NCI-H1694 (cell line): ENCODE measurements at regions not wholly inside any gene's neighbourhood (a gene's known extent, or its start where the extent isn't known, plus 50 kb on each side); places are given as distances from the start of the nearest gene placed in this dataset.
"Not testable (repeated sequence)": the region's sequence is repeated elsewhere in the genome, so short reads cannot be mapped to it uniquely, and the experiment has no call there.

Experiments used
- DNase-seq: peaks from one replicate; lab custom pipeline; 2025; lab: John Stamatoyannopoulos, UW

- no peak for DNase-seq
Measured at GRCh38 chr17:52546493-52546892, 388.0 kb upstream of the CA10 start.

- DNase-seq = no peak
Measured at GRCh38 chr17:52537421-52537820, 378.9 kb upstream of the CA10 start.

- no peak for DNase-seq
Measured at GRCh38 chr17:52536489-52536888, 378.0 kb upstream of the CA10 start.

- DNase-seq = no peak
Measured at GRCh38 chr17:52532373-52532772, 373.9 kb upstream of the CA10 start.

- no peak for DNase-seq
Measured at GRCh38 chr17:52524096-52524637, 365.7 kb upstream of the CA10 start.

- DNase-seq = no peak
Measured at GRCh38 chr17:52517176-52517575, 358.7 kb upstream of the CA10 start.

GRCh38 chr17:52515927-52516326, 357.4 kb upstream of the CA10 start:
- DNase-seq = no peak

- DNase-seq = no peak
Measured at GRCh38 chr17:52505601-52506000, 347.1 kb upstream of the CA10 start.

- no peak for DNase-seq
Measured at GRCh38 chr17:52504081-52504480, 345.6 kb upstream of the CA10 start.

GRCh38 chr17:52495646-52496045, 337.1 kb upstream of the CA10 start:
- DNase-seq = no peak

- no peak for DNase-seq
Measured at GRCh38 chr17:52482271-52482670, 323.8 kb upstream of the CA10 start.

GRCh38 chr17:52477824-52478699, 319.5 kb upstream of the CA10 start:
- DNase-seq = no peak

- DNase-seq = no peak
Measured at GRCh38 chr17:52476638-52477313, 318.3 kb upstream of the CA10 start.

GRCh38 chr17:52470553-52470952, 312.0 kb upstream of the CA10 start:
- DNase-seq = no peak

- DNase-seq = no peak
Measured at GRCh38 chr17:52465407-52465806, 306.9 kb upstream of the CA10 start.

GRCh38 chr17:52451294-52451861, 292.9 kb upstream of the CA10 start:
- no peak for DNase-seq

GRCh38 chr17:52442350-52442749, 283.8 kb upstream of the CA10 start:
- DNase-seq = no peak

- DNase-seq = no peak
Measured at GRCh38 chr17:52420555-52421078, 262.1 kb upstream of the CA10 start.

- DNase-seq = no peak
Measured at GRCh38 chr17:52419229-52419641, 260.7 kb upstream of the CA10 start.

GRCh38 chr17:52410781-52411180, 252.3 kb upstream of the CA10 start:
- no peak for DNase-seq

- not testable (repeated sequence) for DNase-seq
Measured at GRCh38 chr17:52409222-52409621, 250.7 kb upstream of the CA10 start.

- DNase-seq = no peak
Measured at GRCh38 chr17:52395308-52395707, 236.8 kb upstream of the CA10 start.

- DNase-seq = no peak
Measured at GRCh38 chr17:52390422-52390821, 231.9 kb upstream of the CA10 start.
